GM21825 (cell line): ENCODE measurements at regions not wholly inside any gene's neighbourhood (a gene's known extent, or its start where the extent isn't known, plus 50 kb on each side); places are given as distances from the start of the nearest gene placed in this dataset.
"Not testable (repeated sequence)": the region's sequence is repeated elsewhere in the genome, so short reads cannot be mapped to it uniquely, and the experiment has no call there.

ENCODE experiments used
- ATAC-seq: cut with Tn5 transposase; IDR thresholded peaks from one replicate; pipeline ENCODE4 v1.9.1; 2021; ENCODE audit warnings: mild to moderate bottlenecking, moderate library complexity; ENCODE audit not compliant: unreplicated experiment

- ATAC-seq, result peak; percentile 77
Measured at GRCh38 chrX:131821945-131822622, 201.0 kb upstream of the STK26 start.

DNA sequence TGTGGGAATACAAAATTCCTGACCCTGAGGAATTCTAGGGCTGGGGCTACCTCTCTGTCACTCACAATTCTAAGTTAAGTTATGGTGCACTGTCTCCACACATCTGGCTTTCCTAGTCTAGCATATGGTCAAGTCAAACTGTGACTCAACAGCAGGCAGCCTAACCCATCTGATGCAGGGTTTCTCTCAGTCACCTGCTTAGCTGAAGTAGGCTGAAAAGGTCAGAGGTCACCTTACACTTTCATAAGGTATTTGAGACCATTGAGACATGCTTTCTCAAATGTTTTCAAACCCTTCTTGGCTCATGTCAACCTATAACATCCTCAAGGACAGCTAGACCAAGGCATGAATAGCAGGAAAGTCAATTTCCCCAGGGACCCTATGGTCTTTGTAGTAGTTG, 196.5 kb upstream of the STK26 start:
- no peak for ATAC-seq

DNA sequence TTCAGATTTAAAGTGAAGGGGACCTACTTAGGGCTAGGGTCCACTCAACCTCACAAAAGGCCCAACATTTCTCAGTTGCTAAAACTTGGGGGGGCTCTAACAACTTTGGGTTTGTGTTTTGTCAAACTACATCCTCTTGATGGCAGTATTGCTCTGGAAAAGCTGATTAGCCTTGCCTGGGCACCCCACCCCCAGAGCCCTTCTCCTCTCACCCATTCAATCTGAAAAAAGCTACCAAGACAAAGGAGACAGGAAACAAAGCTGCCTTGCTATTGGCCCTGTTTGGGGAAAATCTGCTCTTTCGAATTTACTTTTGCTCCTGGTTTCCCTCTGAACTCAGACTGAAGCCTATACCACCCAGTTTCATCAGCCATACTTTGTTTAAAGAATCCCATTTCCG, 195.2 kb upstream of the STK26 start:
- ATAC-seq, result peak; percentile 59

DNA sequence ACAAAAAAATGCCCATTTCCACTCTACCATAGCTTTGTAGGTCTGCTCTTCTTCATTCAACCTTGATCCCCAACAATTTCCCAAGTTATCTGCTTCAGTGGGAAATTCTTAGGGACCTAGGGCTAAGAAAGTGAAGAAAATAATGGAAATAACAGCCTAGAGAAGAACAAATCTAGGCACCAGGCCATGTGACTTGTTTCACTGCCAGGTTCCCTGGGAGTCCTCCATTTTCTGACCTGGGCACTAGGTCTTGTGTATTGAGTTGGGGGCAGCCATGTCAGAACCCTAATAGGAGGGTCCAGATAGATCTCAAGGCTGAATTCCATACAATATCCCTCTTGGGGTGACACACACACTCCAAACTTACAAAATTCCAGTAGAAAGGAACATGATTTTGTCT, 194.6 kb upstream of the STK26 start:
- no peak for ATAC-seq

DNA sequence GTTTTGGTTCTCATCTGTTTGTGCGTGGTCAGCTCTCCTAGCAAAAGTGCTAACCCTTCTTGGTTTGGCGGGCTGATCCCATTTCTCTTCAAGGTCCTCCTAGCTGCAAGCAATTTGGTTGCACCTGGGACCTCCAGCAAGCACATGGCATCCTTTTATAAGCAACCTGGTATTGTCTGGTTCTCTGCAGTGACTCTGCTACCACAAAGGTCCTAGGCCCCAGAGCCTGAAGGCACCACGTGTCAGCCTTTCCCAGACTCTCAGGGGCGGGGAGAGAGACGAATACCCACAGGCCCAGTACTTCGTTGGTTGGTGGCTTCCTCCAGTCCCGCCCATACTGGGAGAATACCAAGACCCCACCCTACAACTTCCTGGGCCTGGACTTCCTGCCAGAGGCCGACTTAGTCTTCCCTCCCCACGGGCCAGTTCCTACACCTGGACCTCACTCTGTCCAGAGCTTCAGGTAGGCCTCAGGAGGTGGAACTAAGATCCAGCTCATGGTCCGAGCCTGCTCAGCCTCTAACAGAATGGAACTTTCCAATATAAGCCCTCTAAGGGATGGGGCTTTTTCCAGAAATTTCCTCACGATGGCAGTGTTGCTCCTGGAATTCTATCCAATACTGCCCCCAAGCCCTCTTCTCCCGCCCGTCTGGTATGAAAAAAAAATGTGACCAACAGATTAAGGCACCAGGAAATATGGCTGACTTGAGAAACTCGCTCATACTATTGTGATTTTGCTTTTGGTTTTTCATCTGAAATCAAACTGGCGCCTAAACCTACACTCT, 192.5 kb upstream of the STK26 start:
- ATAC-seq, result peak; percentile 74

DNA sequence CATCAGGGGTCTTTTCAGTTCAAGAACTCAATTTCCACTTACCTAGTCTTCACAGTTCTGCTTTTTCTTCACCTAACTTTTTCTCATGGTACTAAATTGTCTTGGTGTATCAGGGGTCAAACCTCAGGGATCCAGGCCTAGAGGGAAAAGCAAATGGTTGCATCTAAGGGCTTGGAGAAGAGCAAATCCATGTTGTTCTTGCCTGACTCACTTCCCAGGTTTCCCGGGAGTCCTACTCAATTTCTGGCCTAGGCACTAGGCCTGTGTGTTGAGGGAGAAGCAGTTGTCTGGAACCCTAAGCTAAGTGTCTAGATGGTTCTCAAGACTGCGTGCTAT, 191.9 kb upstream of the STK26 start:
- ATAC-seq, result no peak

GRCh38 chrX:131836161-131836560, 186.9 kb upstream of the STK26 start:
- ATAC-seq, result no peak

- no peak for ATAC-seq
Measured at GRCh38 chrX:131837325-131837724, 185.8 kb upstream of the STK26 start.

GRCh38 chrX:131840799-131841495, 182.2 kb upstream of the STK26 start:
- ATAC-seq, result no peak

- peak; percentile 92 for ATAC-seq
Measured at GRCh38 chrX:131841496-131842437, 181.3 kb upstream of the STK26 start.

GRCh38 chrX:131843987-131844386, 179.1 kb upstream of the STK26 start:
- no peak for ATAC-seq

GRCh38 chrX:131845201-131845600, 177.9 kb upstream of the STK26 start:
- no peak for ATAC-seq

DNA sequence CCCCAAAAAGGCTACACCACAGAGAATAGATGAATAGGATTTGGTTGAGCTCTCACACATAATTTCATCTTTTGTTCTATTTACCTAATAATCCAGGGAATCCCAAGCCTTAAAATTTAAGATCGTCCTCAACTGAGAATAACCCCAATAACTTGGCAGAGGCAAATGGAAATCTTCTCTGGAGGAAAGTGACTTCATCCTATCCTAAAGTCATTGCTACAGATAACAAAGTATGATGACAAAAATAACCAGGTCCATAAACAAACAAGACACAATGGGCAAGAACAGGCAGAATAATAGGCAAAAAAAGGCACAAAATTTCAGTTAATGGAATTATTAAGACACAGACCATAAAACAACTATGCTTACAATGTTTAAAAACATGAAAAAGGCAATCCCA, 177.3 kb upstream of the STK26 start:
- no peak for ATAC-seq

DNA sequence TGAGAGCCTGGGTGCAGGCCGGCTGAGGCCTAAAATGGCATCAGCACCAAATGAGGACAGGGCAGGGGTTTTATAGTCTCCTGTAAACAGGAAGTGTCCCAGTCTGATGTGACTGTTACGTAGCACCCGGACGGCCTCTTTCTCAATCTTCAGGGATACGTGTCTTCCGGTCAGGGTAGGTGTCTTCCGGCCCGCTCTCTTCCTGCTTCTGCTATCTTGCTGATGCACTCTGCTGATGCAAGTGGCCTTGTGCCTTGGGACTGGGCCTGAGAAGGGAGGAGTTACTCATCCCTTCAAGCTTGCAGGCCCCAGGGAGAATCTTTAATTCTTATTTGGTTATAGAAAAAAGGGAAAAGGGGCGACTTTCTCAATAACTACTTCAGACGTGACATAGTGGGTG, 172.1 kb upstream of the STK26 start:
- ATAC-seq, result not testable (repeated sequence)

- ATAC-seq, result no peak
Measured at GRCh38 chrX:131853440-131853839, 169.7 kb upstream of the STK26 start.

- no peak for ATAC-seq
Measured at GRCh38 chrX:131854581-131854980, 168.5 kb upstream of the STK26 start.

GRCh38 chrX:131861088-131861787, 161.9 kb upstream of the STK26 start:
- no peak for ATAC-seq

GRCh38 chrX:131862321-131862720, 160.8 kb upstream of the STK26 start:
- no peak for ATAC-seq

GRCh38 chrX:131869182-131869581, 153.9 kb upstream of the STK26 start:
- no peak for ATAC-seq

GRCh38 chrX:131874300-131874699, 148.8 kb upstream of the STK26 start:
- ATAC-seq, result no peak
